Fibroblast of gingiva (primary cell): ENCODE measurements at regions not wholly inside any gene's neighbourhood (a gene's known extent, or its start where the extent isn't known, plus 50 kb on each side); places are given as distances from the start of the nearest gene placed in this dataset.

ENCODE experiments used
- DNase-seq: peaks from one replicate; pipeline ENCODE4 v3.0.0-alpha.2; 2011; ENCODE audit warnings: low read depth

GRCh38 chr3:159620873-159621272, 367.8 kb upstream of the IL12A start:
- DNase-seq: peak; percentile 59

DNA sequence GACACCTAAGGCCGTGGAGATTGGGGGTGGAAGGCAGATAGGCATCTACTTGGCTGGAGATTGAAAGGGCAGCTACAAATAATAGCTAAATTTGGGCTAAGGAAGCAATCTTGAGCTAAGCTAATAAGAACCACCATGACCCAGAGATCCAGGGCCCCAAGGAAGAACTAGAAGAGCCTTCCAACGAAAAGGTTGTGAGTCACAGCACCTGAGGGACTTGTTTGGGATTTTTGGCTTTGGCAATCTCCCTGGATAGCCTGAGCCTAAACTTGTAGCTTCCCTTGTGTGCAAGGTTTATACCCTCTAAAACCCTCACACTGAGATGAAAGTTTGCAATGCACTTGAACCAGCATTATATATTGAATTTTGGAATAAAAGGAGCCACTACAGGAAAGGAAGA, 364.0 kb upstream of the IL12A start:
- no peak for DNase-seq

DNA sequence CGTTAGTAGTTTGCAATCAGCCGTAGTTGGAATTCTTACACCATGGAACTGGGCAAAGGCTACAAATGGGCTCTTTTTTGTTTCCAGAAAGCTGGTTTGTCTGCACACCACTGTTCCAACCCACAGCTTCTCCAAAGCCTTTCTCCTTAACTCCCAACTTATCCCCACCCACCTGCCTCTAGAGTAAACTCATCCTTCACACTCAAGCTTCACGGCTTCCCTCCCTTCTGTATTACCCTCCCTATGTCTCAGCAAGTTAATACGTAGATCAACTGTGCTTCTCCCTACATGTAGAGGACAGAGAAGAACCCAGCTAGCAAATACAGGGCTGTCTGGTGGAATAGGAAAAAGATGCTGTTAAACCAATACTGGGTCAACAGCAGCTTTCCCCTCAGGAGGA, 363.0 kb upstream of the IL12A start:
- DNase-seq: no peak

DNA sequence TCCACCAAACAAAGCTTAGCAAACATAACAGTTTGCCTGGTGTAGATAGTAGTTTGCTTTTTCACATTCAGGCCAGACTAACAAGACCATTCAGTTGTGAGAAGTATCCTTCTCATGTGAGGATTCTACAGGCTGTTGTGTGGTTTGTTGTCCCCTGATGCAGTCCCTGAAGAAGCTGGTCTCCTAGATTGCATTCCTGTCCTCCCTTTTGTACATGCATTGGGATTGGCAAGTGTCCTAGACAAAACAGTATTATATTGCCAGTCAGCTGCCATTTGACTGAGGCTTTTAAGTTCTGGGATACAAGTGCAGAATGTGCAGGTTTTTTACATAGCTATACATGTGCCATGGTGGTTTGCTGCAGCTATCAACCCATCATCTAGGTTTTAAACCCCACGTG, 362.0 kb upstream of the IL12A start:
- DNase-seq: no peak

- DNase-seq: no peak
Measured at GRCh38 chr3:159627229-159627628, 361.4 kb upstream of the IL12A start.

DNA sequence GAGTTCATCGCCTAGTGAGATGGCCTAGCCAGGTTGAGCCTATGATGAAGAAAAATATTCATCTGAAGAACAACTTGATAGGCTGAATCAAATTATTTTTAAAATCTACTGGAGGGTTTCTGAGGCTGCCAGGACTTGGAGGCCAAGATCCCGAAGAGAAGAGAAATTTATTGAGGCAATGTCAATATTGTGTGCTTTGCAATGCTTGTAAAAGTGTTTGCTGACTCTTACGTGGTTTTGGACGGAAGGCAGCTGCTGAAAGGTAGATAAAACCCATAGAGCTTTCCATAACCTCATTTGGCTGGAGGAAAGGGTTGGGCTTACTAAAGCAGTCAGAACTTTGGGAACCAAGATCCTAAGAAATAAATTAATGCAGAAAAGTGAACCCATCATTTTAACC, 361.0 kb upstream of the IL12A start:
- no peak for DNase-seq

DNA sequence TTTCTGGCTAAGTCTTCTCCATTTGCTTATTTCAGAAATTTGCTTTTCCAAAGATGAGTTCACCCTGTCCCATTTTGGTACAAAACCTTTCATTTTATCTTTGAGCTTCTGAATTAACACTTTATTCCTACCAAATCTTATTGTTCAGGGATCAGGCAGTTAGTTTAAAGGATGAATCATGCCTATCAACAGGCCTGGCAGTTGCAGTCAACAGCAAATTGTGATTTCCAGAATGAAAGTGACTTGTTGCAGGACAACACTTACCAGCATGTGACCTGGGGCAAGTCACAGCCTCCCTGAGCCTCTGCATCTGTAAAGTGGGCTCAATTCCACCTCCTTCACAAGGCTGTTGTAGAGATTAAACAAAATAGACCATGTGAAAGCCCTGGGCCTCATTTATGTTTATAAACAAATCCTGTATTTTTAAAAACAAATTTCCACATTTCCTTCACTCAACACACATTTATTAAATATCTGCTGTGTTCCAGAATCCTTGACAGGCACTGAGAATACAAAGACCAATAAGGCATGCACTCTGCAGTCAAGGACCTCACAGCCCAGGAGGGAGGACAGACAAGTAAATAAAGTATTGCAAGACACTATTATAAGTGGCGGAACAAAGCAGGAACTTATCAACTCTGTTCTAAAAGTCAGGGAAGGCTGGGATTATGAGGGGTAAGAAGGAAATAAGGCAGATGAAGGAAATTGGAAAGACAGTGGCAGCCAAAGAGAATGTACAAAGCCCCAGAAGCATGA, 359.1 kb upstream of the IL12A start:
- no peak for DNase-seq

DNA sequence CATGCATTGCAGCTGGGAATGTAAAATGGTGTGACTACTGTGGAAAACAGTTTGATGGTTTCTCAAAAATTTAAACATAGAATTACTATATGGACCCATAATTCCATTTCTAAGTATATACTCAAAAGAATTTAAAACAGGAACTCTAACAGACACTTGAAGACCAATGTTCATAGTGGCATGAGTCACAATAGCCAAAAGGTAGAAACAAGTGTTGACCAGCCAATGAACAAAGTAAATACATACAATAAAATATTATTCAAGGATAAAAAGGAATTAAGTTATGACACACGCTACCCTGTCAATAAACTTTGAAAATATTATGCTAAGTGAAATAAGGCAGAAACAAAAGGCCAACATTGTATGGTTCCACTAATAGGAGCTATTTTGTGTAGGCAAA, 357.4 kb upstream of the IL12A start:
- DNase-seq: no peak

GRCh38 chr3:159632128-159632527, 356.5 kb upstream of the IL12A start:
- no peak for DNase-seq

- DNase-seq: no peak
Measured at GRCh38 chr3:159632851-159633250, 355.8 kb upstream of the IL12A start.

GRCh38 chr3:159634483-159634882, 354.2 kb upstream of the IL12A start:
- no peak for DNase-seq

DNA sequence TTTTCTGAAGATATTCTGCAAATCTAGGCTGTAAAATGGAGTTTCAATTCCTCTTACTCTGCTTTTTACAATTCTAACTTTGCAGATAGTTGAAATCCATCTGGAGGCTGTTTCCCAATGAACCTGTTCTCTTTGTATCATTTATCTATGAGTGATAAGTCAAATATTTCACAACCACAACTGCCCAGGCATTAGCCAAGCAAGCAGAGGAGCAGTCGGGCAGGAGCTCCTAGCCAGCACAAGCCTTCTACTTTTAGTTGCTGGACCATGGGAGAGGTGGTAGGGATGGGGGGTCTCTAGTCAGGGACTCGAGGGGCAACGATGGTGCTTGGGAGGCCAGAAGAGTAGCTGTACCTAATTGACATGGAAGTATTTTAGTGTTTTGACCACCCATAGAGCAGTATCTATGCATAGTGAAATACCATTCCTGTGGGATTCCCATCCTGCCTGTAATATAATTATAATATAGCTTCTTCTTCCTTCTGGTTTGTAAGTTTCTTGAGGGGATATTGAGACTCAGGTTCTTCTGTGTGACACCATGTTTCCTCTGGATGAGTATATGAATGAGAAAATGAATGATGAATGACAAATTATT, 353.5 kb upstream of the IL12A start:
- no peak for DNase-seq

DNA sequence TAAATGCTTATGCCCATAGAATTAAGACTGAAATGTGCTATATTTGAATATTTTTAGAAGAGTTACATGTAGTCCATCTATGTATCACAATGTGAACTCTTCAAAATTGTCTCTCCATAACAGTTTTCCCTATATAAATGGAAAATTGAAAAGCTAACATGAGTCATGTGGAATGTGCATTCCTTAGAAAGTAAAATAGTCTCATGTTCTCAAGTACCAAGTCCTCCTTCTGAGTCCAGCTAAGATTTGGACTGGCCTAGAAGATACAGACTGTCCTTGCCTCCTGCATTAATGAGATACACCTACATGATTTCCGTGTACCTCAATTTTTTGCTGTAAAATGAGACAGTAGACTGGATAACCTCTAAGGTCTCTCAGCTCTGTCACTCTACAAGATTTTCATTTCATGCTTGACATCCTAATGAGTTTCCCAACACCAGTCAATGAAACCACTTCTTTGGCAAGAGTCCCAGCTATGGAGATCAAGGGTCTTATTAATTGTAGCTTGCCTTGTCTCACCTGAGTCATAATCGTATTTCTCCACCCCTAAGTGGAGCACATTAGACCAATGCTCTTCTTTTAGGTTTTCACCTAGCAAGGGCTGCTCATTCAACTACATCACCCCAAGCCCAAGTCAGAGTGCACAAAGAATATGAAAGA, 350.6 kb upstream of the IL12A start:
- peak; percentile 44 for DNase-seq

GRCh38 chr3:159640225-159640624, 348.4 kb upstream of the IL12A start:
- no peak for DNase-seq

- DNase-seq: no peak
Measured at GRCh38 chr3:159643406-159643805, 345.2 kb upstream of the IL12A start.

DNA sequence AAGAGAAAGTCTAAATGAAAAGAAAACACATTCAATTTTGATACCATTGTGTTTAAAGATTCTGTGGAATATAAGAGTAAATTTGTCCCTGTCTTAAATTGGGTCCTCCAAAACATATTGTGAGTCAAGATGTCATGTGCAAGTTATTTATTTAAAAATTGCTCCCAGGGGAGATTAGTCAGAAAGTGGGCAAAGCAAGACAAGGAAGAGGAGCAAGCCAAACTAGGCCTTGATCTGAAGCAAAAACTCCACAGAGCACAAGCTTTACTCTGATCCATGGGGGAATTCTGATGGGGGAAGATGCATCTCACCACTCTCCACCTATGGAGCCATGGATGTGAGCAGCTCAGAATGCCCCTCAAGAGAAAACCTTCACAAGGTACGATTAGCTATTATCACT, 342.8 kb upstream of the IL12A start:
- peak; percentile 72 for DNase-seq

GRCh38 chr3:159649951-159650350, 338.7 kb upstream of the IL12A start:
- DNase-seq: no peak

- DNase-seq: no peak
Measured at GRCh38 chr3:159650726-159651125, 337.9 kb upstream of the IL12A start.

DNA sequence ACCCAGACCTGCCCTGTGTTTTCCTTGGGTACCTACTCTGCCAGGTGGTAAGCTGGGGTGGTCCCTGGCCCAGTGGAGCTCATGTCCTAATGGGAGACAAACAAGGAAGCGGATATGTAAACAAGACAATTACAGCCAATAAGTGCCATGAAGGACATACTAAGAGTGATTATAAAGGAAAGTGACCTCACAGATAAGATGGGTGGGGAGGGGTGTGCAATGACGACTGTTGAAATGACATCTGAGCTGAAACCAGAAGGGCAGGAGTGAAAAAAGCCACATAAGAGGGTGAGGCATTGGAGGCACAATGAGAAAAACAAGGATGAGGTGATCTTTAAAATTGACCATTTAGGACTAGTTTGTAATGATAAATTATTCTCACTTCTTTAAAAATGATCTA, 336.2 kb upstream of the IL12A start:
- no peak for DNase-seq

- DNase-seq: no peak
Measured at GRCh38 chr3:159654183-159655134, 334.2 kb upstream of the IL12A start.

DNA sequence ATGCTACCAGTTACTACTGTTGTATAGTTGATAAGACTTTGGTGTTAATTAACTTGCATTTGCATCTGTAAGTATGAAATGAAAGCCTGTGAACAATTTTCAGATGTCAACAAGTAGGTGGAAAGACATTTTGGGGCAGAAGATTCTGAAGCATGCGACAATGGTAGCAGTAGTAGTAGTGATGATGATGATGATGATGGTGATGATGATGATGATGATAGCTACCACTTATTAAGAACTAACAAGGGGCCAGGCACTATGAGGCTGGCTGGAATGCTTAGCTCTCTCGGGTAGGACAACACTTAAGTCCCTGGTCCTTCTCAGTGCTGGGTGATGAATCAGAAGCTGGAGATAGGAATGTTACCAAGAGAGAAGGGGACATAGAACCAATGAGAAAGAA, 333.4 kb upstream of the IL12A start:
- no peak for DNase-seq

- DNase-seq: no peak
Measured at GRCh38 chr3:159657176-159657575, 331.5 kb upstream of the IL12A start.
